ENCODE measurements at regions not wholly inside any gene's neighbourhood (a gene's known extent, or its start where the extent isn't known, plus 50 kb on each side); places are given as distances from the start of the nearest gene placed in this dataset.

- no peaks in the 10 kb centered on the region for H3K79me2 ChIP-seq (ENCODE audit: insufficient read depth, low read length)
- ChIA-PET CTCF (no interaction called here), RAD21 (ENCODE audit: low non-redundant PET in 1 of 2, low total read pairs in 2 of 2, uncharacterized antibody in 2 of 2, unreplicated experiment in 2 of 2) (no interaction called here), POLR2A (no interaction called here)
- DNase-seq (ENCODE audit: low read depth, low spot score) = no peak
- no peak for ATAC-seq
- no TSS peak for BruUV-seq (replicated peaks)
- H3K36me3 ChIP-seq (ENCODE audit: control insufficient read depth in 1 of 2, insufficient read depth in 2 of 2, low read length in 2 of 2) = no peaks in the 10 kb centered on the region
- H3K27me3 ChIP-seq (ENCODE audit: insufficient read depth, low read length) = no peaks in the 10 kb centered on the region
- no peaks in the 10 kb centered on the region for H3K9me3 ChIP-seq (ENCODE audit: control insufficient read depth in 1 of 2, insufficient read depth in 1 of 2, low read depth in 1 of 2, low read length in 2 of 2)
- H3K4me2 ChIP-seq (ENCODE audit: low read length) = no peak overlapping the region
- TF ChIP-seq SP1 (IDR thresholded peaks at IDR 0.05; ENCODE audit: low read depth) = no peak
- TF ChIP-seq EZH2phosphoT487 (IDR thresholded peaks at IDR 0.05; ENCODE audit: borderline replicate concordance) = no peak
- no peak for TF ChIP-seq CEBPB (IDR thresholded peaks at IDR 0.05; ENCODE audit: low read depth)
- TF ChIP-seq, protein P1, sequence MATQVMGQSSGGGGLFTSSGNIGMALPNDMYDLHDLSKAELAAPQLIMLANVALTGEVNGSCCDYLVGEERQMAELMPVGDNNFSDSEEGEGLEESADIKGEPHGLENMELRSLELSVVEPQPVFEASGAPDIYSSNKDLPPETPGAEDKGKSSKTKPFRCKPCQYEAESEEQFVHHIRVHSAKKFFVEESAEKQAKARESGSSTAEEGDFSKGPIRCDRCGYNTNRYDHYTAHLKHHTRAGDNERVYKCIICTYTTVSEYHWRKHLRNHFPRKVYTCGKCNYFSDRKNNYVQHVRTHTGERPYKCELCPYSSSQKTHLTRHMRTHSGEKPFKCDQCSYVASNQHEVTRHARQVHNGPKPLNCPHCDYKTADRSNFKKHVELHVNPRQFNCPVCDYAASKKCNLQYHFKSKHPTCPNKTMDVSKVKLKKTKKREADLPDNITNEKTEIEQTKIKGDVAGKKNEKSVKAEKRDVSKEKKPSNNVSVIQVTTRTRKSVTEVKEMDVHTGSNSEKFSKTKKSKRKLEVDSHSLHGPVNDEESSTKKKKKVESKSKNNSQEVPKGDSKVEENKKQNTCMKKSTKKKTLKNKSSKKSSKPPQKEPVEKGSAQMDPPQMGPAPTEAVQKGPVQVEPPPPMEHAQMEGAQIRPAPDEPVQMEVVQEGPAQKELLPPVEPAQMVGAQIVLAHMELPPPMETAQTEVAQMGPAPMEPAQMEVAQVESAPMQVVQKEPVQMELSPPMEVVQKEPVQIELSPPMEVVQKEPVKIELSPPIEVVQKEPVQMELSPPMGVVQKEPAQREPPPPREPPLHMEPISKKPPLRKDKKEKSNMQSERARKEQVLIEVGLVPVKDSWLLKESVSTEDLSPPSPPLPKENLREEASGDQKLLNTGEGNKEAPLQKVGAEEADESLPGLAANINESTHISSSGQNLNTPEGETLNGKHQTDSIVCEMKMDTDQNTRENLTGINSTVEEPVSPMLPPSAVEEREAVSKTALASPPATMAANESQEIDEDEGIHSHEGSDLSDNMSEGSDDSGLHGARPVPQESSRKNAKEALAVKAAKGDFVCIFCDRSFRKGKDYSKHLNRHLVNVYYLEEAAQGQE (IDR thresholded peaks at IDR 0.05; ENCODE audit: low read depth) = no peak
- no peak for TF ChIP-seq RAD21 (IDR thresholded peaks at IDR 0.05; ENCODE audit: low read depth)
- TF ChIP-seq ZNF274 (IDR thresholded peaks at IDR 0.05; ENCODE audit: low read depth, low read length) = no peak
- TF ChIP-seq EGR1 (IDR thresholded peaks at IDR 0.05; ENCODE audit: low read depth) = no peak
- TF ChIP-seq YY1 (IDR thresholded peaks at IDR 0.05; ENCODE audit: extremely low read depth, insufficient replicate concordance, low read depth, low read length) = no peak
- no peak for TF ChIP-seq JUND (IDR thresholded peaks at IDR 0.05)
- TF ChIP-seq POLR2A (IDR thresholded peaks at IDR 0.05; ENCODE audit: borderline replicate concordance, extremely low read depth, insufficient read depth, insufficient read length) = no peak
- no peaks in the 10 kb centered on the region for H3K4me1 ChIP-seq (ENCODE audit: control insufficient read depth in 1 of 2, insufficient read depth in 2 of 2, low read length in 2 of 2)
- no peak overlapping the region for H3K9ac ChIP-seq (ENCODE audit: low read length)
- intact Hi-C loops (cut with micrococcal nuclease) = no loop called here
- H3K27ac ChIP-seq (ENCODE audit: low read depth, low read length) = no peak overlapping the region
- H3K9me2 ChIP-seq (ENCODE audit: insufficient read depth) = no peaks in the 10 kb centered on the region
- H3K4me3 ChIP-seq (replicated peaks in 1 of 2; ENCODE audit: low read depth in 1 of 2, low read length in 2 of 2) = no peak overlapping the region
- H4K20me1 ChIP-seq (ENCODE audit: insufficient read depth) = no peaks in the 10 kb centered on the region
- H2AFZ ChIP-seq (ENCODE audit: low read depth, low read length, poor library complexity, severe bottlenecking) = no peak overlapping the region
These were observed 114.9 kb upstream of the NHSL1 start for GRCh38 chr6:138614151-138614550.
